ENCODE measurements at regions not wholly inside any gene's neighbourhood (a gene's known extent, or its start where the extent isn't known, plus 50 kb on each side); places are given as distances from the start of the nearest gene placed in this dataset.

DNA sequence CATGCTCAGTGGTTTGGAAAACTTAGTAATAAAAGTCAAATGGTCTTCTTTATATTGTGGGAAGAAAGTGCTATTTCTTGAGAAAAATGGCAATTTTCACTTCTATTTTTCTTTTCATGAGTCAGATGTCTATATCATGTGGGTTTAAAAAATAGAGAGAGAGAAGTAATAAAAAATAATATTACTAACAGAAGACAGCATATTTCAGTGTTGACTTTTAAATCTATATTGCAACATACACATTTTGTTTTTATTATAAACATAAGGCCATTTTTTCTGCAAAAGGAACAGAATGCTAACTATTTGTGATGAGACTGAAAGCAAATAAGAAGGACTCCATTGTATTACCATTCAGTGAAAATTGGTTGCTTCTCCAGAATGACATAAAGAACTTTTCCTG lies 135.1 kb upstream of the CNR1 start:
- DNase-seq (ENCODE audit: low spot score), result no peak
- TF ChIP-seq, protein P1, sequence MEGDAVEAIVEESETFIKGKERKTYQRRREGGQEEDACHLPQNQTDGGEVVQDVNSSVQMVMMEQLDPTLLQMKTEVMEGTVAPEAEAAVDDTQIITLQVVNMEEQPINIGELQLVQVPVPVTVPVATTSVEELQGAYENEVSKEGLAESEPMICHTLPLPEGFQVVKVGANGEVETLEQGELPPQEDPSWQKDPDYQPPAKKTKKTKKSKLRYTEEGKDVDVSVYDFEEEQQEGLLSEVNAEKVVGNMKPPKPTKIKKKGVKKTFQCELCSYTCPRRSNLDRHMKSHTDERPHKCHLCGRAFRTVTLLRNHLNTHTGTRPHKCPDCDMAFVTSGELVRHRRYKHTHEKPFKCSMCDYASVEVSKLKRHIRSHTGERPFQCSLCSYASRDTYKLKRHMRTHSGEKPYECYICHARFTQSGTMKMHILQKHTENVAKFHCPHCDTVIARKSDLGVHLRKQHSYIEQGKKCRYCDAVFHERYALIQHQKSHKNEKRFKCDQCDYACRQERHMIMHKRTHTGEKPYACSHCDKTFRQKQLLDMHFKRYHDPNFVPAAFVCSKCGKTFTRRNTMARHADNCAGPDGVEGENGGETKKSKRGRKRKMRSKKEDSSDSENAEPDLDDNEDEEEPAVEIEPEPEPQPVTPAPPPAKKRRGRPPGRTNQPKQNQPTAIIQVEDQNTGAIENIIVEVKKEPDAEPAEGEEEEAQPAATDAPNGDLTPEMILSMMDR (IDR thresholded peaks at IDR 0.05; ENCODE audit: extremely low read depth, missing control alignments), result no peak

DNA sequence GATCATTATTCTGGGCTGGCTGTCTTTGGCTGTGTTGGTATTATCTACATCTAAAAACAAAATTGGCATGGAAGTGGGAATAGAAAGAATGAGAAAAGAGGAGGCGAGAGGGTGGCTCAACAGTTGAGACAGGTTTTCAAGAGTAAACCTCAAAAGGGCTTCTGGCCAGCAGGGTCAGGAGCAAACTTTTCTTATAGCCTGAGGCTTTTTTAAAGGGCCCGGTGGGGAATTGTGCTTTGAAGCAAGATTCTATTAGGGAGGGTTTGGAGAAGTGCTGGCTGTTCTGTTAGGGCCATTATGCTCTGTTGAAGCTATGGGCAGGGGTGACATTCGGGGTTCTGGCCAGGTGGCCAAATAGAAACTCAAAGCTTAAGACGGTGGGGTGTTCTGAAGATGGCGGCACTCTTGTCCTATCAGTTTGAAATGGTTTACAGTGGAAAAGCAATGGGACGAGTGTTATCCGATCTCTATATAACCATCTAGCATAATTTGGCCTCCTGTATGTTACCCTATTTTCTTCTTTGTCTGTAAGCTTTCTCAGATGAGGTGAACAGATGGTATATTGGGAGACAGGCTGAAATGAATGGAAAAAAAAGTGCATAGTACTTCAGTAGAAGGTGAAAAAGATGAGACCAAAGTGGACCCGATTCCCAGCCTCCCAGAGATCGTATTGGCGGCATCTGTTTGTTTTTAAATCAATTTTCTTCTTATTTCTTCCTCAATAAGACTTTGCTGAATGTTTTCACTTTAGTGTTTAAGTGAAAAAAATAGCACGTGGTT lies 132.1 kb upstream of the CNR1 start:
- no peak for DNase-seq (ENCODE audit: low spot score)
- TF ChIP-seq, protein P1 (IDR thresholded peaks at IDR 0.05; ENCODE audit: extremely low read depth, missing control alignments), result no peak

DNA sequence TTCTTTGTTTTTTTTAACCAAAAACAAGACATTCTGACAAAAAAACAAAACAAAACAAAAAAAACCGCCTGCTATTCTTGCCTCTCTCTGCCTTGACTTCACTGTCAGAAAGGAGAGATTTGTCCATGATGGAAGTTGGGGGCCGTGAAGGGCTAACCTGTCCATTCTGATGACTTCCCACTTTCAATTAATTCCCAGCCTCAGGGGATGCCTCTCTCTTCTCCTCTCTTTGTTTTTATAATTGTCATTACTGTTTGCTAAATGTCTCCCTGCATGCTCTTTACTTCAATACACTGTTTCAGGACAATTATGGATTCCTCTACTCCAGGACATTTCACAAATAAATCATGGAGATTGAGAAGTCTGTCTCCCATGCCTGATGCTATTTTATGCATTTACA lies 130.5 kb upstream of the CNR1 start:
- DNase-seq (ENCODE audit: low spot score), result no peak
- TF ChIP-seq, protein P1 (IDR thresholded peaks at IDR 0.05; ENCODE audit: extremely low read depth, missing control alignments), result no peak

DNA sequence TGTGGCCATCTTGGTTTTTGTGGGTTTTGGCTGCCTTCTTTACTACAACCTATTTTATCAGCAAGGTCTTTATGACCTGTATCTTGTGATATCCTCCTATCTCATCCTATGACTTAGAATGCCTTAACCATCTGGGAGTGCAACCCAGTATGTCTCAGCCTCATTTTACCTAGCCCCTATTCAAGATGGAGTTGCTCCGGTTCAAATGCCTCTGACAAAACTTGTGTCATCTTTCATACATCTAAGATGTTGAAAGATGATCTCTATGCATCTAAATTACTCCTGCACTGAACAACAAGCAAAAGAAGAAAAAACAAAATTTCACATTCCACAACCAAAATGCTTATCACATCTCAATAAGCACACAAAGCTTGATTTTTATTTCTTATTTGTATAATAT lies 129.5 kb upstream of the CNR1 start:
- no peak for DNase-seq (ENCODE audit: low spot score)
- TF ChIP-seq, protein P1 (IDR thresholded peaks at IDR 0.05; ENCODE audit: extremely low read depth, missing control alignments), result no peak

DNA sequence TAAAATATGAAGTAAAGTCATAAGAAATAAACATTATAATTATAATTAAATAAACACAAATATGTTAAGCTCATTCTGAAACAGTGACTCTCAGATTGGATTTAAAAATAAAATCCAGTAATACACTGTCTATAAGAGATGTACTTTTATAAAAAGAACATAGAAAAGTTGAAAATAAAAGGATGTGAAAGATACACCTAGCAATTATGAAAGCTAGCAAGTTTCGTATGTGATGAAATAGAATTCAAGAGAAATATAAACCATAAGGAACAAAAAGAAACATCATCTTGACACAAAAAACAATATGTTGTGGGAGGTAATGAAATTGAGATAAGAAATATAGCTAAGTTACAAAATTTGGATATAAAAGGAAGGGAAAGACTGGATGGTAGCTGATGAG lies 128.6 kb upstream of the CNR1 start:
- DNase-seq (ENCODE audit: low spot score), result no peak
- TF ChIP-seq, protein P1 (IDR thresholded peaks at IDR 0.05; ENCODE audit: extremely low read depth, missing control alignments), result no peak

DNA sequence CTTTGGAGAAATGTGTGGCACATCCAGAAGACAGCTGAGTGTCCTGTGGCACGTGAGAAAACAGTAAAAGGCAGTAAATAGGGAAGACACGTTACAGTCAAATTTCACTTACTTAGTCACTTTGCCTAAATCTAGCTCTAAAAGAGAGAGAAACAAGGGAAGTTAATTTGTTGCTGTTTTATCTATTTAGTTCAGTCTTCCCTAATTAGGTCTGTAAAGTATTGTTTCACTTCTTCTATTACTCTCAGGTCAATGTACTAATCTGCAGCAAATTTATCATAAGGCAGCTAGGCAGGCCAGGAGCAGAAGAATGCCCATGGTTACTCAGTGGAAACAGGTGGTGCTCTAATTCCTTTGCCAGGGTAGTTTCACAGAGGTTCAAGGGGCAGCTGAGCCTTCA lies 124.3 kb upstream of the CNR1 start:
- DNase-seq (ENCODE audit: low spot score), result no peak
- TF ChIP-seq, protein P1 (IDR thresholded peaks at IDR 0.05; ENCODE audit: extremely low read depth, missing control alignments), result no peak

DNA sequence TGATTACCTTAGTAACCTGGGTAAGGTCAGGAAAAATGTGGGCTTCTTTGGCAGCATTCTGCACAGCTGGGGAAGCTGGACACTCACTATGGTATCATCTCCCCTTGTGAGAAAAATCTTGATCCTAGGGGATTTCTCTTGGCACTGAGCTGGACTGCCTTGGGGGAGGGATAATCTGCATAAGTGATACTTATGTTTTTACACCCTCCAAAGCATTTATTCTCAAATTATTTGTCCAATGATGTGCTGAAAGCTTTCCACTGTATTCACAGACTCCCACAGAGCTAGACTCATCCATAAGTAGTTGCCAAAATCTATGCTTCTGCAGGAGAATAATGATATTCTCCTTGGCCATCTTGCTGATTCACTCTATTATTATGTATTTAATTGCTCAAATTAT lies 121.5 kb upstream of the CNR1 start:
- no peak for DNase-seq (ENCODE audit: low spot score)
- TF ChIP-seq, protein P1 (IDR thresholded peaks at IDR 0.05; ENCODE audit: extremely low read depth, missing control alignments), result no peak
